Activated CD4-positive, alpha-beta T cell treated with anti-CD3 and anti-CD28 coated beads, Interleukin-2, amount 10 ng/mL, durations not matched to agents 24 days and 14 days (primary cell): ENCODE measurements at regions not wholly inside any gene's neighbourhood (a gene's known extent, or its start where the extent isn't known, plus 50 kb on each side); places are given as distances from the start of the nearest gene placed in this dataset.

ENCODE experiments used
- DNase-seq: peaks from one replicate; pipeline ENCODE4 v3.0.0; 2022
- H3K27ac Mint-ChIP-seq: one replicate; pipeline ENCODE4 v1.8.0; 2022; ENCODE audit warnings: mild to moderate bottlenecking, mixed read lengths
- H3K27me3 Mint-ChIP-seq: one replicate; pipeline ENCODE4 v1.8.0; 2022; ENCODE audit warnings: mixed read lengths
- H3K36me3 Mint-ChIP-seq: one replicate; pipeline ENCODE4 v1.8.0; 2022; ENCODE audit warnings: low read depth, mild to moderate bottlenecking, mixed read lengths
- H3K4me1 Mint-ChIP-seq: one replicate; pipeline ENCODE4 v1.8.0; 2021; ENCODE audit warnings: mixed read lengths
- H3K4me3 Mint-ChIP-seq: one replicate; pipeline ENCODE4 v1.8.0; 2022; ENCODE audit warnings: mild to moderate bottlenecking, moderate library complexity, mixed read lengths
- H3K9me3 Mint-ChIP-seq: one replicate; pipeline ENCODE4 v1.8.0; 2021; ENCODE audit warnings: mixed read lengths
- intact Hi-C: fragments of 100-400 bp; cut with micrococcal nuclease; formaldehyde crosslinking; loops from one replicate; pipeline ENCODE4 v1.15.1; 2023

DNA sequence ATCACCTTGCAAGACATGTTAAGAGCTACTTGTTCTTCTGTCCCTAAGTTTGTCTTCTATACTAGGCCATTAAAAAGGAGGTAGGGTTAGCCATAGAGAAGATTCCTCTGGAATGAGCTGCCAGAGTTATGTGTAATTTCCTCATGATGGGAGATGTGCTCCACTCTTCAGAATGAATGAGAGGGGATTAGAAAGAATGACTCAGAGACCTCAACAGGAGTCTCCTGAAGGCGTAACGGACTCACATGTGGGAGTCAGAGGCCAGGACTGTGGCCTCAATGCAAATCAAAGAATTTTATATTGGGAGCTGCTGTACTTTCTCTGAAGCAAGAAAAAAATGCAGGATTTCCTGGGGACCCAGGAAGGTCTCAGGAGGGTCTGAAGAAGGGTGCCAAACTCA lies 87.8 kb upstream of the ATXN7L3B start:
- Mint-ChIP-seq H3K4me1 (no peaks in the 10 kb centered on the region), H3K36me3 (no peaks in the 10 kb centered on the region), H3K27ac (no peak overlapping the region), H3K4me3 (no peak overlapping the region), H3K27me3 (no peaks in the 10 kb centered on the region), H3K9me3 (no peaks in the 10 kb centered on the region)
- no peak for DNase-seq
- intact Hi-C loops: no loop called here

DNA sequence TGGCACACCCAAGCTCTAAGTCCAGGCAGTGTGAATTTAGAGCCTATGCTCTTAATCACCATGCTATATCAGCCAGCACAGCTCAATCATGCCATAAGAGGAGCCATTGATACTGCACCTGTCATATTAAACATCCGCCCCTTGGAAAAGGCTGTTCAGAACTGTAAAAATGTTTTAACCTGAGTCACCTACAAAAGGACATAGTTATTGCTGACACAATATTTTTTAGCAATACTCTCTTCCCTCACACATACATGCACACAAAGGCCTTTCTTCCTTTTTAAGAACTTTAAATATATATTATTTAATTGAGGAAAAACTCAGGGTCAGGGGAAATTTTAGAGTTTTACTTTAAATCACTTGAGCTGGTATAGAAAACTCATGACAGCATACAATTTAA lies 83.5 kb upstream of the ATXN7L3B start:
- DNase-seq: no peak
- Mint-ChIP-seq H3K27me3 (no peaks in the 10 kb centered on the region), H3K4me1 (no peaks in the 10 kb centered on the region), H3K9me3 (no peaks in the 10 kb centered on the region), H3K4me3 (no peak overlapping the region), H3K36me3 (no peaks in the 10 kb centered on the region), H3K27ac (no peak overlapping the region)
- intact Hi-C loops: no loop called here

DNA sequence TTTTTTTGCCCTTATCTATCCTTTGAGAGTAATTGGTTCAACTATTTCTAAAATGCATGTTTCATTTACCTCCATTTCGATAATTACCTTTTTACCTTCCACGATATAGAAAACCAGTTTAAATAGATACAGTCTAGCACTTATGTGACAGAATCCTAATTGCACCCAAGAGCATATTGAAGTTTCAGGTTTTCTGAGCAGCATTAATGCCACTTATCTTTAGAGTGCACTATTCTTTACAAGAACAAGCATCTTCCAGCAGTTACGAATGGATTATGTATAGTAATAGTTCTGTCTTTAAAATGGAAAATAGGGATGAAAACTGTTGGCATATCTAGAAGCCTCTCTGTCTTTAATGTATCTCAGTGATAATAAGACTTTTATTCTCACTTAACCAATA lies 82.2 kb upstream of the ATXN7L3B start:
- DNase-seq: no peak

DNA sequence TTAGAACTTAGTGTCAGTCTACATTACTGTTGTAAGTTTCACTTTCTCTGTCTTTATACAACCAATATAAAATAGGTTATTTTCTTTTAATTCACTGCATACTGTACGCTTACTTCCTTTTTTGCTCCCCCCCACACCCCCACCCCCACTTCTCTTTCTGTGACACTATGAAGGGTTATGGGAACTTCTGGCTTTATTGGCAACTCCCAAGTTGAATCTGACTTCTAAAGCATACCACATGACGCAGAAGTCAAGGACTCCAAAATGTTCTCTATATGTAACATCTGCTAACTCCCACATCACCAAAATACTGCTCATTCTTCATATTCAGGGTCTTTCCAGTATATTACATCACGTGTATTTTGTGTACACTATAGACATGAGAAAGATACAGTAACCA lies 81.2 kb upstream of the ATXN7L3B start:
- Mint-ChIP-seq H3K36me3 (no peaks in the 10 kb centered on the region), H3K4me1 (no peaks in the 10 kb centered on the region), H3K9me3 (no peaks in the 10 kb centered on the region), H3K4me3 (no peak overlapping the region), H3K27ac (no peak overlapping the region), H3K27me3 (no peaks in the 10 kb centered on the region)
- intact Hi-C loops: no loop called here
- DNase-seq: no peak

More for the DNA sequence above, 82.2 kb upstream of the ATXN7L3B start:
- Mint-ChIP-seq H3K4me1 (no peaks in the 10 kb centered on the region), H3K36me3 (no peaks in the 10 kb centered on the region), H3K9me3 (no peaks in the 10 kb centered on the region), H3K4me3 (no peak overlapping the region), H3K27me3 (no peaks in the 10 kb centered on the region), H3K27ac (no peak overlapping the region)
- intact Hi-C loops: no loop called here

DNA sequence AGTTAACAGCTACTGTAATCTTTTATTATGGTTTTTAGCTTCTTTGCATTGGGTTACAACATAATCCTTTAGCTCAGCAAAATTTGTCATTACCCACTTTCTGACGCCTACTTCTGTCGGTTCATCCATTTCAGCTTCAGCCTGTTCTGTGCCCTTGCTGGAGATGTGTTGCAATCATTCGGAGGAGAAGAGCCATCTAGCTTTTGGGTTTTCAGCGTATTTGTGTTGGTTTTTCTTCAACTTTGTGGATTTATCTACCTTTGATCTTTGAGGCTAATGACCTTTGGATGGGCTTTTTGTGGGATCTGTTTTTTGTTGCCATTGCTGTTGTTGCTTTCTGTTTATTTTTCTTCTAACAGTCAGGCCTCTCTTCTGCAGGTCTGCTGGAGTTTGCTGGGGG lies 69.2 kb upstream of the ATXN7L3B start:
- Mint-ChIP-seq H3K27ac (no peak overlapping the region), H3K9me3 (no peaks in the 10 kb centered on the region), H3K36me3 (no peaks in the 10 kb centered on the region), H3K27me3 (peaks cover 3% of the 10 kb centered on the region), H3K4me1 (no peaks in the 10 kb centered on the region), H3K4me3 (no peak overlapping the region)
- intact Hi-C loops: no loop called here
- DNase-seq: no peak

DNA sequence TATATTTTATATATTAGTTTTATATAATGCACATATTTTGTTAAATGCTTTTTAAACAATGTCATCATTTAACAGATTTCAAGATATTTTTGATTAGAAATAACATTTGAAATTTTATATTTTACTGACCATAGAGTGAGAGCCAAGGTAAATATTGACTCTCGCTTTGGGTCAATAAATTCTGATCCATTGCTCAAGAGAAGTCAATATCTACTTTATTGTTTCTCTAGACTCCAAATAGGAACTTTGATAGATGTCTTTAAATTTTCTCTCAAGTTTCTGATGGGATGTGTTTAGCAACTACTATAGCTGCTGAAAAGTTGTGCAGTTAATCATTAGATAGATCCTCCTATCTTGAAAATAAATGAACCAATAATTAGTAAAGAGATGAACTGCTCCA lies 61.4 kb upstream of the ATXN7L3B start:
- no peak for DNase-seq
- no peak overlapping the region for H3K4me3 Mint-ChIP-seq
- H3K9me3 Mint-ChIP-seq: no peaks in the 10 kb centered on the region
- H3K4me1 Mint-ChIP-seq: no peaks in the 10 kb centered on the region
- no peaks in the 10 kb centered on the region for H3K27me3 Mint-ChIP-seq
- no peak overlapping the region for H3K27ac Mint-ChIP-seq
- intact Hi-C loops: no loop called here
- no peaks in the 10 kb centered on the region for H3K36me3 Mint-ChIP-seq

DNA sequence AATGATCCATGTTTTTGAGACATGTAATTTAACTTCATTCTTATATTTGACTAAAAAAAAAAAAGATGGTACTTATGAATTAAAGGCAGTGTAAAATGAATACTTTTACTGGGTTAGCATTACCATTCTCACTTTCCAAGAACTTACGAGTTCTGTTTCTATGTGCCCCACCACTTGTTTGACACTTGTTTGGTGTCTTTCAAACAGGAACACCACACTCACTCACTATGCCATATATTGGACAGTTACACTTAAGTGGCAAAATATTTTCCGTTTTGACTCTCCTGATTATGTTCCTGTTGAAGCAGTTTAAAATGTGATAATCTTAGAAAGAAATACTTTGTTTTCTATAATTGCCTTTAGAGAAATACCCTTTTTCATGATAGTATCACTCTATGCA lies 56.6 kb upstream of the ATXN7L3B start:
- H3K9me3 Mint-ChIP-seq: no peaks in the 10 kb centered on the region
- peaks cover 2% of the 10 kb centered on the region for H3K27me3 Mint-ChIP-seq
- H3K4me1 Mint-ChIP-seq: no peaks in the 10 kb centered on the region
- no peak for DNase-seq
- no peak overlapping the region for H3K27ac Mint-ChIP-seq
- no peak overlapping the region for H3K4me3 Mint-ChIP-seq
- intact Hi-C loops: no loop called here
- no peaks in the 10 kb centered on the region for H3K36me3 Mint-ChIP-seq

DNA sequence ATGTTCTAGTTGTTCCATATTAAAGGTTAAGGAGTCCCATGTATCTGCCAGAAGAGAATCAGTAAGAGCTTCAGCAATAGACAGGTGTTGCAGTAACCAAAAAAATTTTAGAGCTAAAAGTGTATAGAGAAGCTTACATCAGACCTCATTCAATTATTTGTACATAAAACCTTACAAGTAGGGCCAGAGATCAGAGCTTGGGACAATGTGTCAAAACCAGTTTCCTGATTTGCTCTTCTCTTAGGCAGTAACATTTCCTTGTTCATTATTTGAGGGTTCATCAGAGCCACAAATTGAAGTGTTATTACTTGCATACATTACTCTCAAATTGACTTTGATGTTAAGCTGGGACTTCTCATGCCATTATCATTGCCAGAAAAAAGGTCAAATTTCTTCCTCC lies 55.5 kb upstream of the ATXN7L3B start:
- Mint-ChIP-seq H3K4me1 (no peaks in the 10 kb centered on the region), H3K9me3 (no peaks in the 10 kb centered on the region), H3K27ac (no peak overlapping the region), H3K36me3 (no peaks in the 10 kb centered on the region), H3K27me3 (peaks cover 2% of the 10 kb centered on the region), H3K4me3 (no peak overlapping the region)
- intact Hi-C loops: no loop called here
- DNase-seq: no peak

DNA sequence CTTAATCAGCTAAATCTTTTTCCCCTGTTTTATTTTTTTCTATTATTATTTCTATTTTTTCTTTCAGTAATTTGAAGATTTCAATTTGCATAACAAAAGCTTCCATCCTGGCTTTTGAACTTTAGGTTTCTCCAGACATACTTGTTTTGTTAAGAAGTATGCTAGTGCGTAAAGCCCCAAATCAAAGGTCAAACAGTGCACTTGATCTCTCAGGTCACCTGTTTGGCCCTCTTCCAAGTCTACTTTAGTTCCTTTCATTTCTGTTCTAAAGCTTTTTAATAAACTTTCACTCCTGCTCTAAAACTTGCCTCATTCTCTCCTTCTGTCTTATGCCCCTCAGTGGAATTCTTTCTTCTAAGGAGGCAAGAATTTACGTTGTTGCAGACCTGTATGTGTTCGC lies 54.6 kb upstream of the ATXN7L3B start:
- intact Hi-C loops: no loop called here
- no peak for DNase-seq
- H3K4me1 Mint-ChIP-seq: no peaks in the 10 kb centered on the region
- H3K27ac Mint-ChIP-seq: no peak overlapping the region
- H3K4me3 Mint-ChIP-seq: no peak overlapping the region
- no peaks in the 10 kb centered on the region for H3K36me3 Mint-ChIP-seq
- no peaks in the 10 kb centered on the region for H3K9me3 Mint-ChIP-seq
- peaks cover 2% of the 10 kb centered on the region for H3K27me3 Mint-ChIP-seq
